H1 (cell line): ENCODE measurements at regions not wholly inside any gene's neighbourhood (a gene's known extent, or its start where the extent isn't known, plus 50 kb on each side); places are given as distances from the start of the nearest gene placed in this dataset.
"Not testable (repeated sequence)": the region's sequence is repeated elsewhere in the genome, so short reads cannot be mapped to it uniquely, and the experiment has no call there.

Experiments
- CTCF ChIA-PET: fragments of 300-600 bp; sonication (Branson Sonifier 250); formaldehyde crosslinking; loops from one replicate; lab custom pipeline; 2021; ENCODE audit not compliant: partially characterized antibody; lab: Charles Lee
- POLR2A ChIA-PET: fragments of 300-600 bp; sonication (Branson Sonifier 250); formaldehyde crosslinking; loops from one replicate; lab custom pipeline; 2021; ENCODE audit warnings: inconsistent platforms; ENCODE audit not compliant: partially characterized antibody; lab: Charles Lee
- DNase-seq, 2 experiments: peaks; one replicate each; pipeline versions ENCODE4 v3.0.0 to v3.0.0-alpha.2; 2010 to 2022; ENCODE audit warnings: low spot score in 2 of 2, low read depth in 1 of 2, mixed read lengths in 1 of 2
- FAIRE-seq: peaks from 2 replicates; lab custom pipeline; 2011; peaks lifted over from hg19 to GRCh38; lab: Jason Lieb, UNC
- H2AFZ ChIP-seq: 2 replicates; pipeline ENCODE4 v1.8.1; 2012; ENCODE audit warnings: low read length, inconsistent platforms
- H2AK5ac ChIP-seq: 2 replicates; pipeline ENCODE4 v1.6.1; 2013; ENCODE audit warnings: low read depth, low read length
- H2BK120ac ChIP-seq: replicated peaks from 2 replicates; pipeline ENCODE3; 2013; ENCODE audit warnings: low read depth, low read length, inconsistent platforms
- H2BK12ac ChIP-seq: 2 replicates; pipeline ENCODE4 v1.6.1; 2013; ENCODE audit warnings: low read depth, low read length
- H2BK15ac ChIP-seq: 2 replicates; pipeline ENCODE4 v1.6.1; 2013; ENCODE audit warnings: low read length
- H2BK20ac ChIP-seq: 2 replicates; pipeline ENCODE4 v1.6.1; 2013; ENCODE audit warnings: low read length
- H2BK5ac ChIP-seq: 2 replicates; pipeline ENCODE4 v1.6.1; 2013; ENCODE audit warnings: low read depth, low read length
- H3K14ac ChIP-seq: 2 replicates; pipeline ENCODE4 v1.6.1; 2013; ENCODE audit warnings: inconsistent platforms; ENCODE audit not compliant: insufficient read length
- H3K18ac ChIP-seq: 2 replicates; pipeline ENCODE4 v1.6.1; 2013; ENCODE audit warnings: low read length; ENCODE audit errors: extremely low read depth
- H3K23ac ChIP-seq: 2 replicates; pipeline ENCODE4 v1.6.1; 2013; ENCODE audit warnings: inconsistent platforms; ENCODE audit not compliant: insufficient read length
- H3K23me2 ChIP-seq: 2 replicates; pipeline ENCODE4 v1.6.1; 2013; ENCODE audit warnings: low read depth, low read length
- H3K27ac ChIP-seq: 2 replicates; pipeline ENCODE4 v1.6.1; 2011; ENCODE audit warnings: low read depth, low read length, inconsistent platforms
- H3K27me3 ChIP-seq, 4 experiments: replicated peaks in 1 of 4; 1 replicate in 1 of 4; 2 replicates in 3 of 4; pipeline versions ENCODE4 v1.6.1 to v1.8.1; 2011 to 2013; ENCODE audit warnings: low read length in 3 of 4, mild to moderate bottlenecking in 3 of 4, inconsistent platforms in 2 of 4, mixed read lengths in 2 of 4, moderate library complexity in 1 of 4; ENCODE audit not compliant: control insufficient read depth in 3 of 4, insufficient read depth in 3 of 4; ENCODE audit errors: extremely low read depth in 1 of 4
- H3K36me3 ChIP-seq, 4 experiments: 2 replicates each; pipeline versions ENCODE4 v1.6.1 to v1.8.1; 2011 to 2013; ENCODE audit warnings: mild to moderate bottlenecking in 4 of 4, low read length in 3 of 4, moderate library complexity in 2 of 4, control low read depth in 1 of 4, inconsistent platforms in 1 of 4; ENCODE audit not compliant: insufficient read depth in 4 of 4, control insufficient read depth in 2 of 4
- H3K4ac ChIP-seq: replicated peaks from 2 replicates; pipeline ENCODE3; 2013; ENCODE audit warnings: low read length, low read depth, mixed read lengths, inconsistent platforms; ENCODE audit not compliant: insufficient read length
- H3K4me1 ChIP-seq, 4 experiments: replicated peaks in 1 of 4; 1 replicate in 1 of 4; 2 replicates in 3 of 4; pipeline versions ENCODE4 v1.6.1 to v1.8.1; 2011 to 2013; ENCODE audit warnings: low read length in 3 of 4, inconsistent platforms in 2 of 4, mixed read lengths in 1 of 4; ENCODE audit not compliant: insufficient read depth in 4 of 4, control insufficient read depth in 3 of 4
- H3K4me2 ChIP-seq, 2 experiments: 2 replicates each; pipeline versions ENCODE4 v1.6.1 to v1.8.1; 2011 to 2013; ENCODE audit warnings: low read depth in 2 of 2, low read length in 2 of 2, control low read depth in 1 of 2, inconsistent platforms in 1 of 2, mild to moderate bottlenecking in 1 of 2; ENCODE audit not compliant: insufficient read depth in 1 of 2
- H3K4me3 ChIP-seq, 4 experiments: fragments of 200-600, 300-600 bp in 1 of 4; sonication (generic), shearing (Covaris generic), sonication (Bioruptor Twin) in 1 of 4; 2 replicates each; pipeline versions ENCODE4 v1.5.1 to v1.8.1; 2011 to 2016; ENCODE audit warnings: low read length in 4 of 4, low read depth in 3 of 4, control low read depth in 2 of 4, inconsistent platforms in 2 of 4, mild to moderate bottlenecking in 2 of 4, mixed read lengths in 1 of 4, moderate library complexity in 1 of 4; ENCODE audit not compliant: insufficient read depth in 2 of 4; ENCODE audit errors: extremely low read depth in 1 of 4
- H3K56ac ChIP-seq: replicated peaks from 2 replicates; pipeline ENCODE3; 2013; ENCODE audit warnings: low read depth, mild to moderate bottlenecking, mixed read lengths, low read length, inconsistent platforms; ENCODE audit not compliant: insufficient read length
- H3K79me1 ChIP-seq: 2 replicates; pipeline ENCODE4 v1.6.1; 2013; ENCODE audit warnings: low read depth, low read length, control low read depth
- H3K79me2 ChIP-seq, 2 experiments: 2 replicates each; pipeline versions ENCODE4 v1.6.1 to v1.8.1; 2012 to 2013; ENCODE audit warnings: low read length in 2 of 2, mild to moderate bottlenecking in 2 of 2, inconsistent platforms in 1 of 2; ENCODE audit not compliant: insufficient read depth in 2 of 2, control insufficient read depth in 1 of 2
- H3K9ac ChIP-seq, 4 experiments: replicated peaks in 1 of 4; 1 replicate in 1 of 4; 2 replicates in 3 of 4; pipeline versions ENCODE4 v1.6.1 to v1.8.1; 2011 to 2013; ENCODE audit warnings: low read depth in 3 of 4, low read length in 3 of 4, control low read depth in 2 of 4, mild to moderate bottlenecking in 2 of 4, moderate library complexity in 2 of 4, inconsistent platforms in 1 of 4; ENCODE audit errors: extremely low read depth in 1 of 4
- H3K9me3 ChIP-seq, 2 experiments: 2 replicates each; pipeline versions ENCODE4 v1.6.1 to v1.8.1; 2012 to 2013; ENCODE audit warnings: mild to moderate bottlenecking in 2 of 2, moderate library complexity in 2 of 2, control low read depth in 1 of 2, inconsistent platforms in 1 of 2, low read depth in 1 of 2, low read length in 1 of 2, mixed read lengths in 1 of 2; ENCODE audit not compliant: insufficient read depth in 2 of 2
- H4K20me1 ChIP-seq, 2 experiments: replicated peaks in 1 of 2; 2 replicates each; pipeline versions ENCODE3 to v1.8.1; 2011 to 2013; ENCODE audit warnings: inconsistent platforms in 2 of 2, low read length in 2 of 2, mild to moderate bottlenecking in 1 of 2; ENCODE audit not compliant: insufficient read depth in 2 of 2, control insufficient read depth in 1 of 2
- H4K5ac ChIP-seq: 2 replicates; pipeline ENCODE4 v1.6.1; 2013; ENCODE audit warnings: low read length, low read depth, mixed read lengths, inconsistent platforms; ENCODE audit not compliant: insufficient read length
- H4K8ac ChIP-seq: 2 replicates; pipeline ENCODE4 v1.8.0; 2013; ENCODE audit warnings: mild to moderate bottlenecking, moderate library complexity, low read length, inconsistent platforms; ENCODE audit not compliant: insufficient read depth; ENCODE audit errors: extremely low read depth
- H4K91ac ChIP-seq: replicated peaks from 2 replicates; pipeline ENCODE3; 2013; ENCODE audit warnings: low read length, mixed read lengths, inconsistent platforms; ENCODE audit not compliant: insufficient read length
- WGBS, 2 experiments: shearing (Covaris generic) in 1 of 2; methylation state at CpG; one replicate each; pipeline versions ENCODE4 v1.1.6 to v1.1.7; 2013 to 2015; ENCODE audit warnings: low lambda C conversion rate in 2 of 2, mixed read lengths in 2 of 2, inconsistent platforms in 1 of 2, low coverage in 1 of 2, missing lambda C conversion rate in 1 of 2; ENCODE audit not compliant: insufficient replicate concordance in 2 of 2, insufficient coverage in 1 of 2, insufficient read length in 1 of 2; ENCODE audit errors: extremely low coverage in 1 of 2, missing lambda C conversion rate in 1 of 2; 5-methylcytosine and 5-hydroxymethylcytosine counted together

DNA sequence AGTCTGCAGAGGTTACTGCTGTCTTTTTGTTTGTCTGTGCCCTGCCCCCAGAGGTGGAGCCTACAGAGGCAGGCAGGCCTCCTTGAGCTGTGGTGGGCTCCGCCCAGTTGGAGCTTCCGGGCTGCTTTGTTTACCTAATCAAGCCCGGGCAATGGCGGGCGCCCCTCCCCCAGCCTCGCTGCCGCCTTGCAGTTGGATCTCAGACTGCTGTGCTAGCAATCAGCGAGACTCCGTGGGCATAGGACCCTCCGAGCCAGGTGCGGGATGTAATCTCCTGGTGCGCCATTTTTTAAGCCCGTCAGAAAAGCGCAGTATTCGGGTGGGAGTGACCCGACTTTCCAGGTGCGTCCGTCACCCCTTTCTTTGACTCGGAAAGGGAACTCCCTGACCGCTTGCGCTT, 141.5 kb upstream of the NTF3 start:
- H2BK20ac ChIP-seq, H4K8ac ChIP-seq, H3K9me3 ChIP-seq, H3K56ac ChIP-seq, H3K79me2 ChIP-seq, H3K4me1 ChIP-seq, H4K5ac ChIP-seq, H3K23ac ChIP-seq, H3K9ac ChIP-seq, H2BK120ac ChIP-seq, H3K27ac ChIP-seq, H3K23me2 ChIP-seq, H2BK5ac ChIP-seq, H3K4me2 ChIP-seq, H2BK15ac ChIP-seq, H3K36me3 ChIP-seq, CTCF ChIA-PET, H3K18ac ChIP-seq, H3K4me3 ChIP-seq, H4K20me1 ChIP-seq, H4K91ac ChIP-seq, H3K14ac ChIP-seq, H3K79me1 ChIP-seq, H3K4ac ChIP-seq, H2BK12ac ChIP-seq, H2AFZ ChIP-seq, H3K27me3 ChIP-seq, DNase-seq, H2AK5ac ChIP-seq, FAIRE-seq: not testable (repeated sequence)
- POLR2A ChIA-PET: interaction anchor here (0.6 kb wide), 1 partner anchor 854 kb away, joined by 5 read pairs; no protein-coding TSS in a partner anchor
- 75% methylated on average over 10 of the region's 21 CpGs; no CpG with 5 or more reads in 1 of the 2 experiments for WGBS, 2 experiments
